Naive thymus-derived CD4-positive, alpha-beta T cell (primary cell): ENCODE measurements at regions not wholly inside any gene's neighbourhood (a gene's known extent, or its start where the extent isn't known, plus 50 kb on each side); places are given as distances from the start of the nearest gene placed in this dataset.

Experiments
- ATAC-seq: fragments of 150-1000 bp; cut with Tn5 transposase; 2 replicates; pipeline ENCODE4 v1.10.0; 2021; ENCODE audit warnings: mild to moderate bottlenecking, moderate library complexity
- CTCF ChIA-PET: fragments of 350-600 bp; sonication (Branson Sonifier 250); formaldehyde crosslinking; loops from one replicate; lab custom pipeline; 2021; ENCODE audit warnings: antibody characterized with exemption; lab: Charles Lee
- POLR2A ChIA-PET: fragments of 350-600 bp; sonication (Branson Sonifier 250); formaldehyde crosslinking; loops from one replicate; lab custom pipeline; 2021; ENCODE audit warnings: antibody characterized with exemption, inconsistent platforms; lab: Charles Lee
- DNase-seq, 9 donors: peaks; one replicate each; pipeline versions ENCODE4 v3.0.0 to v3.0.0-alpha.2; 2020 to 2022; ENCODE audit warnings: mixed read lengths in 1 of 9
- H3K27ac ChIP-seq: one replicate; pipeline ENCODE4 v1.7.0; 2013; ENCODE audit warnings: mild to moderate bottlenecking, low read depth, low read length, moderate library complexity
- H3K27me3 ChIP-seq, 2 donors: one replicate each; pipeline ENCODE4 v1.7.0; 2013; ENCODE audit warnings: low read length in 2 of 2, mild to moderate bottlenecking in 2 of 2, moderate library complexity in 2 of 2; ENCODE audit not compliant: control insufficient read depth in 2 of 2, insufficient read depth in 2 of 2
- H3K36me3 ChIP-seq, 3 experiments: 1 replicate in 2 of 3; 2 replicates in 1 of 3; pipeline ENCODE4 v1.7.0; 2013; ENCODE audit warnings: low read length in 3 of 3, mild to moderate bottlenecking in 3 of 3, moderate library complexity in 1 of 3; ENCODE audit not compliant: insufficient read depth in 3 of 3, control insufficient read depth in 2 of 3
- H3K4me1 ChIP-seq, 2 donors: one replicate each; pipeline ENCODE4 v1.7.0; 2013; ENCODE audit warnings: low read length in 2 of 2, mild to moderate bottlenecking in 2 of 2, moderate library complexity in 1 of 2; ENCODE audit not compliant: control insufficient read depth in 2 of 2, insufficient read depth in 2 of 2
- H3K4me3 ChIP-seq: 2 replicates; pipeline ENCODE4 v1.7.0; 2013; ENCODE audit warnings: mild to moderate bottlenecking, low read length
- H3K9me3 ChIP-seq, 3 experiments: 1 replicate in 2 of 3; 2 replicates in 1 of 3; pipeline ENCODE4 v1.7.0; 2013; ENCODE audit warnings: low read length in 3 of 3; ENCODE audit not compliant: control insufficient read depth in 2 of 3
- H3K27ac Mint-ChIP-seq, 9 donors: one replicate each; pipeline ENCODE4 v1.8.0; 2020 to 2022; ENCODE audit warnings: mixed read lengths in 9 of 9, mild to moderate bottlenecking in 8 of 9, moderate library complexity in 5 of 9, inconsistent platforms in 2 of 9
- H3K27me3 Mint-ChIP-seq, 5 donors: one replicate each; pipeline ENCODE4 v1.8.0; 2021 to 2022; ENCODE audit warnings: mixed read lengths in 5 of 5, mild to moderate bottlenecking in 1 of 5
- H3K36me3 Mint-ChIP-seq, 5 donors: one replicate each; pipeline ENCODE4 v1.8.0; 2020 to 2022; ENCODE audit warnings: mixed read lengths in 5 of 5, mild to moderate bottlenecking in 3 of 5, inconsistent platforms in 1 of 5
- H3K4me1 Mint-ChIP-seq, 7 donors: one replicate each; pipeline ENCODE4 v1.8.0; 2020 to 2022; ENCODE audit warnings: mixed read lengths in 7 of 7, mild to moderate bottlenecking in 3 of 7, inconsistent platforms in 1 of 7
- H3K4me3 Mint-ChIP-seq, 10 donors: one replicate each; pipeline ENCODE4 v1.8.0; 2020 to 2022; ENCODE audit warnings: mild to moderate bottlenecking in 10 of 10, mixed read lengths in 10 of 10, moderate library complexity in 6 of 10, inconsistent platforms in 2 of 10
- H3K9me3 Mint-ChIP-seq, 11 donors: one replicate each; pipeline ENCODE4 v1.8.0; 2020 to 2022; ENCODE audit warnings: mixed read lengths in 11 of 11, mild to moderate bottlenecking in 4 of 11, inconsistent platforms in 1 of 11, moderate library complexity in 1 of 11
- intact Hi-C, 2 donors: fragments of 100-400 bp; cut with micrococcal nuclease; formaldehyde crosslinking; loops; one replicate each; pipeline ENCODE4 v1.15.1; 2023

DNA sequence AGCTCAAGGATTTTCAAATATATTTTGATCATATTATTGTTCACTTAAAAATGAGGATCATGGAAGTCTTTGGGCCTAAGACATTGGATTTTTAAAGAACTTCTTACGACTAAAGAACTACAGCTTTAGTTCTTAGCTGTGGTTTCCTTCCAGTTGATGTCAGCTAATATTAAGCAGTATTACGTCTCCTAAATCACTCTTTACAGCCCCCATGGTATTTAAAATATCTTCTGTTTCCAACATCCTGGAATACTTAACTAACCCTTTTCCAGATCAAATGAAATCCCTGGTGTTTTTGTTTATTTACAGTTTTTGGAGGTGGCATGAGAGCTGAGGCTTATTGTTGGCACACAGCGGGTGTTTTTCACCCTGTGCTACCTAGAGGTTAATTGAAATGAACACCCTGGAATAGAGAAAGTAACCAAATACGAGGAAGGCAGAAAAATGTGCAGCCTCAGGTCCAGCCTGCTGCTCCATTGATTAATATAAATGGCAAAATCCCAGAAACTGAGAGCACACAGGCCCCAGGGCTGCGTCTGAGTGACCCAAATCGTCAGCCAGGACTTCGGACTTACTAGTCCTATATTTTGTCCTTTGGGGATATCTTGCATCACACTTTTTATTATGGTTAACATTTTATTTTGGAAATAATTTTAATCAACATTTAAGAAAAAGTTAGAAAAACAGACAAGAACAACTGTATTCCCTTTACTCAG is 52.3 kb upstream of the ICE1 start:
- DNase-seq (no peak), ATAC-seq (no peak)
- H3K4me3 Mint-ChIP-seq, result no peak overlapping the region
- Histone ChIP-seq H3K27ac (no peak overlapping the region), H3K36me3 (no peaks in the 10 kb centered on the region), H3K27me3 (no peaks in the 10 kb centered on the region), H3K4me1 (no peaks in the 10 kb centered on the region), H3K4me3 (no peak overlapping the region), H3K9me3 (no peaks in the 10 kb centered on the region)
- peaks cover 0 to 2% (median 0%) of the 10 kb centered on the region in 5 donors for H3K27me3 Mint-ChIP-seq
- H3K9me3 Mint-ChIP-seq, result peaks cover 0 to 4% (median 0%) of the 10 kb centered on the region in 11 donors
- H3K4me1 Mint-ChIP-seq, result peaks cover 0 to 6% (median 0%) of the 10 kb centered on the region in 7 donors
- H3K27ac Mint-ChIP-seq, result no peak overlapping the region
- ChIA-PET CTCF (no interaction called here), POLR2A (no interaction called here)
- intact Hi-C loops, result no loop called here
- H3K36me3 Mint-ChIP-seq, result peaks cover 0 to 10% (median 4%) of the 10 kb centered on the region in 5 donors

- H3K9me3 Mint-ChIP-seq, result peaks cover 0 to 5% (median 0%) of the 10 kb centered on the region in 11 donors
- H3K27ac ChIP-seq, result no peak overlapping the region
- peaks cover 0 to 11% (median 0%) of the 10 kb centered on the region in 7 donors for H3K4me1 Mint-ChIP-seq
- no peaks in the 10 kb centered on the region for H3K4me1 ChIP-seq
- intact Hi-C loops, result no loop called here
- ChIA-PET CTCF (no interaction called here), POLR2A (no interaction called here)
- H3K27me3 Mint-ChIP-seq, result peaks cover 0 to 5% (median 0%) of the 10 kb centered on the region in 5 donors
- no peaks in the 10 kb centered on the region for H3K36me3 ChIP-seq
- peaks cover 0 to 18% (median 4%) of the 10 kb centered on the region in 5 donors for H3K36me3 Mint-ChIP-seq
- H3K27me3 ChIP-seq, result no peaks in the 10 kb centered on the region
- H3K4me3 Mint-ChIP-seq, result no peak overlapping the region
- H3K4me3 ChIP-seq, result no peak overlapping the region
- no peak overlapping the region for H3K27ac Mint-ChIP-seq
- DNase-seq (no peak), ATAC-seq (no peak)
- H3K9me3 ChIP-seq, result no peaks in the 10 kb centered on the region
Observed at GRCh38 chr5:5371005-5371404, 51.5 kb upstream of the ICE1 start.

GRCh38 chr5:5371957-5372356 is 50.5 kb upstream of the ICE1 start:
- ChIA-PET CTCF (no interaction called here), POLR2A (no interaction called here)
- H3K4me3 ChIP-seq, result no peak overlapping the region
- Mint-ChIP-seq H3K36me3 (peaks cover 0 to 18% (median 7%) of the 10 kb centered on the region in 5 donors), H3K27ac (peak overlapping the region in 1 of 9 donors; percentile 22), H3K4me1 (peaks cover 0 to 11% (median 0%) of the 10 kb centered on the region in 7 donors), H3K9me3 (peaks cover 0 to 5% (median 0%) of the 10 kb centered on the region in 11 donors), H3K4me3 (no peak overlapping the region), H3K27me3 (peaks cover 0 to 5% (median 0%) of the 10 kb centered on the region in 5 donors)
- no peaks in the 10 kb centered on the region for H3K27me3 ChIP-seq
- no peaks in the 10 kb centered on the region for H3K9me3 ChIP-seq
- no peak for ATAC-seq
- intact Hi-C loops, result no loop called here
- no peaks in the 10 kb centered on the region for H3K4me1 ChIP-seq
- no peaks in the 10 kb centered on the region for H3K36me3 ChIP-seq
- no peak for DNase-seq
- H3K27ac ChIP-seq, result no peak overlapping the region

- ATAC-seq (no peak), DNase-seq (no peak)
- ChIA-PET POLR2A (no interaction called here), CTCF (no interaction called here)
- no peaks in the 10 kb centered on the region for H3K36me3 ChIP-seq
- H3K36me3 Mint-ChIP-seq, result peaks cover 0 to 18% (median 7%) of the 10 kb centered on the region in 5 donors
- intact Hi-C loops, result no loop called here
- no peaks in the 10 kb centered on the region for H3K27me3 ChIP-seq
- H3K27ac Mint-ChIP-seq, result no peak overlapping the region
- H3K4me3 ChIP-seq, result no peak overlapping the region
- H3K4me1 Mint-ChIP-seq, result peaks cover 0 to 11% (median 0%) of the 10 kb centered on the region in 7 donors
- no peaks in the 10 kb centered on the region for H3K4me1 ChIP-seq
- no peak overlapping the region for H3K27ac ChIP-seq
- peaks cover 0 to 5% (median 0%) of the 10 kb centered on the region in 11 donors for H3K9me3 Mint-ChIP-seq
- peaks cover 0 to 5% (median 0%) of the 10 kb centered on the region in 5 donors for H3K27me3 Mint-ChIP-seq
- H3K9me3 ChIP-seq, result no peaks in the 10 kb centered on the region
- no peak overlapping the region for H3K4me3 Mint-ChIP-seq
Observed at GRCh38 chr5:5372511-5372910, 50.0 kb upstream of the ICE1 start.
